ENCODE measurements at regions not wholly inside any gene's neighbourhood (a gene's known extent, or its start where the extent isn't known, plus 50 kb on each side); places are given as distances from the start of the nearest gene placed in this dataset.

DNA sequence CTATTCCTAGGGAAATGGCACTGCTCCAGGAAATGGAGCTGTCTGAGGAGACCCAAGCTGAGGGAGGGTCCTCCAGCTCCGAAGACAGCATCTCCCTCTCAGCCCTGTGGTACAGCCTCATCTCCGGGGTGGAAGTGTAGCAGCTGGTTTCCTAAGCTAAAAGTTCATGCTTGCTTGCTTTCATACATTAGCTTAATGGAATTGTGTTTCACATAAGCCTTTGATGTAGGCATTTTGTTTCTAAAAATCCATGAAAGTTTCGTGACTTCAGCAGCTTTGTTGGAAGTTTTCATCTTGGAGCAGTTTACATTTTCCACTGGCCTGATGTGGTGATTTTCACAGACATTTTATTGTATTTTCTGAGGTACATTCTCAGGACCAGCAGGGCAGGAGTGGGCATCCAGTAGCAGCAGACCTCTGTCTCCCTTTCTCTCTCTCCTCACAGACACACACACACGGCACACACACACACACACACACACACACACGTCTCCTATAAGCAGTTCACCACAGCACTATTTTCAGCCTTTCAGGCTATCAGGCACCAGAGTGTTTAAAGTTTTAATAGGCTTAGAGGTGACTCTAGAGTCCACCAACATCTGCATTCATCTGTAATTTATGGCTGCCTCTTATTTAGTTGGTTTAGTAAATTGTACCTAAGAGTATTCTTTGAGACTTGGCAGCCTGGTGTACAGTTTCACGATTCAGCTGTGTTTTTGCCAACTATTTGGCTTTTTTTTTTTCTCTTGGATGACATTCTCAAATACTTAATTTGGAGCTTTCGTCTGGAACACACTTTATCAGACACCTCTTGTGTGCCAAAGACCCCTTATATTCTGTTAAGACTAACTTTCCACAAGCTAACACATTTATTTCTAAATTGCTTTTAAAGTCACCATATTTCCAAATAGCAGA is 225.8 kb upstream of the SFRP2 start:
- no peaks in the 10 kb centered on the region for H3K27me3 ChIP-seq (ENCODE audit: control insufficient read depth in 3 of 3, insufficient read depth in 3 of 3, low read length in 2 of 3)
- DNase-seq: peak; percentile 33 to 65 (median 62)
- no peaks in the 10 kb centered on the region for H3K36me3 ChIP-seq (ENCODE audit: control insufficient read depth in 4 of 4, insufficient read depth in 4 of 4, low read length in 4 of 4)
- 63 to 68% methylated on average over 7 of the region's 7 CpGs for WGBS, 2 donors
- no peak for ATAC-seq (ENCODE audit: insufficient read depth, low FRiP score)
- H3K4me3 ChIP-seq: no peak overlapping the region
- TF ChIP-seq, protein P1, sequence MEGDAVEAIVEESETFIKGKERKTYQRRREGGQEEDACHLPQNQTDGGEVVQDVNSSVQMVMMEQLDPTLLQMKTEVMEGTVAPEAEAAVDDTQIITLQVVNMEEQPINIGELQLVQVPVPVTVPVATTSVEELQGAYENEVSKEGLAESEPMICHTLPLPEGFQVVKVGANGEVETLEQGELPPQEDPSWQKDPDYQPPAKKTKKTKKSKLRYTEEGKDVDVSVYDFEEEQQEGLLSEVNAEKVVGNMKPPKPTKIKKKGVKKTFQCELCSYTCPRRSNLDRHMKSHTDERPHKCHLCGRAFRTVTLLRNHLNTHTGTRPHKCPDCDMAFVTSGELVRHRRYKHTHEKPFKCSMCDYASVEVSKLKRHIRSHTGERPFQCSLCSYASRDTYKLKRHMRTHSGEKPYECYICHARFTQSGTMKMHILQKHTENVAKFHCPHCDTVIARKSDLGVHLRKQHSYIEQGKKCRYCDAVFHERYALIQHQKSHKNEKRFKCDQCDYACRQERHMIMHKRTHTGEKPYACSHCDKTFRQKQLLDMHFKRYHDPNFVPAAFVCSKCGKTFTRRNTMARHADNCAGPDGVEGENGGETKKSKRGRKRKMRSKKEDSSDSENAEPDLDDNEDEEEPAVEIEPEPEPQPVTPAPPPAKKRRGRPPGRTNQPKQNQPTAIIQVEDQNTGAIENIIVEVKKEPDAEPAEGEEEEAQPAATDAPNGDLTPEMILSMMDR (IDR thresholded peaks at IDR 0.05; ENCODE audit: control extremely low read depth, extremely low read depth): no peak
- H3K27ac ChIP-seq (ENCODE audit: low read depth in 1 of 2, low read length in 1 of 2): no peak overlapping the region
- H3K4me1 ChIP-seq (ENCODE audit: control insufficient read depth in 5 of 5, insufficient read depth in 5 of 5, low read length in 5 of 5): peaks cover 0 to 16% (median 3%) of the 10 kb centered on the region in 5 donors
- no peaks in the 10 kb centered on the region for H3K9me3 ChIP-seq (ENCODE audit: control insufficient read depth in 4 of 4, insufficient read depth in 3 of 4, low read length in 3 of 4)
- H3K9ac ChIP-seq (ENCODE audit: insufficient read depth in 1 of 2, low read length in 2 of 2): no peak overlapping the region

DNA sequence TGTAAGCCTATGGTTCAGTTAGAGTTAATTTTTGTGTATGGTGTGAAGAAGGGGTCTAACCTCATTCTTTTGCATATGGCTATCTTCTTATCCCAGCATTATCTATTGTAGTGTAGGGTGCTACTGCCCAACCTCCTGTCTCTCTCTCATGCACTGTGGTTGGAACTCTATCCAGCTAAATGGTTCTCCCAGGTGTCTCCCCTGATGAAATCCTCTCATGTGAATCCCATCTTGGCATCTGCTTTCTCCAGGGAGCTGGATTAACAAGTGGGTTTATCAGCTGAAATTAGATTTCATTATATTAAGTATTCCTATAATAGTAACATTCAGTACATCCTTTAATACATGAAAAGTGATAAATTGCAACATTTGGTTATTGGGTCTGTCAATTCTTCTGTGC is 224.7 kb upstream of the SFRP2 start:
- no peak for DNase-seq
- Histone ChIP-seq H3K9ac (ENCODE audit: insufficient read depth in 1 of 2, low read length in 2 of 2) (no peak overlapping the region), H3K27me3 (ENCODE audit: control insufficient read depth in 3 of 3, insufficient read depth in 3 of 3, low read length in 2 of 3) (no peaks in the 10 kb centered on the region), H3K9me3 (ENCODE audit: control insufficient read depth in 4 of 4, insufficient read depth in 3 of 4, low read length in 3 of 4) (no peaks in the 10 kb centered on the region), H3K4me1 (ENCODE audit: control insufficient read depth in 5 of 5, insufficient read depth in 5 of 5, low read length in 5 of 5) (peaks cover 0 to 16% (median 3%) of the 10 kb centered on the region in 5 donors), H3K36me3 (ENCODE audit: control insufficient read depth in 4 of 4, insufficient read depth in 4 of 4, low read length in 4 of 4) (no peaks in the 10 kb centered on the region), H3K4me3 (no peak overlapping the region), H3K27ac (ENCODE audit: low read depth in 1 of 2, low read length in 1 of 2) (no peak overlapping the region)
- ATAC-seq (ENCODE audit: insufficient read depth, low FRiP score): no peak
- TF ChIP-seq, protein P1 (IDR thresholded peaks at IDR 0.05; ENCODE audit: control extremely low read depth, extremely low read depth): no peak

DNA sequence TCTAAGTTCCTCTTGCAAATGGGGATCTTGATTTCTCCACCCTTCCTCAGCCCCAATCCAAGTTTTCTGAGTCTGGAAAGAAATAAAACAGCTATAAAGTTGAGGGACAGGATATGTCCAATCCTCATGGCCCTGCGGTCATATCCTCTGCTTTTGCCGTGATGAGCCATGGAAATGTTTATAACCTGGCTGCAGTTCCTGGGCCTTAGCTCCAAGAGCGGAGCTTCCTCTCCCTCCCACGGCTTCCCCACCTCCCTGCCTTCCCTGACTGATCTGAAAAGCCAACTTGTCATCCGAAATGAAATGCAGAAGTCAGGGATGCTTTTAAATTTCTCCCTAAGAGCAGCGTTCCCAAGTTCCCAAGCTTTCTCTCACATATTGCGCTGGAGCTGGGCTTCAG is 221.5 kb upstream of the SFRP2 start:
- ATAC-seq (ENCODE audit: insufficient read depth, low FRiP score) (no peak), DNase-seq (no peak)
- no peaks in the 10 kb centered on the region for H3K27me3 ChIP-seq (ENCODE audit: control insufficient read depth in 3 of 3, insufficient read depth in 3 of 3, low read length in 2 of 3)
- no peak overlapping the region for H3K4me3 ChIP-seq
- H3K9ac ChIP-seq (ENCODE audit: insufficient read depth in 1 of 2, low read length in 2 of 2): no peak overlapping the region
- no peaks in the 10 kb centered on the region for H3K9me3 ChIP-seq (ENCODE audit: control insufficient read depth in 4 of 4, insufficient read depth in 3 of 4, low read length in 3 of 4)
- H3K4me1 ChIP-seq (ENCODE audit: control insufficient read depth in 5 of 5, insufficient read depth in 5 of 5, low read length in 5 of 5): peaks cover 0 to 14% (median 3%) of the 10 kb centered on the region in 5 donors
- no peak overlapping the region for H3K27ac ChIP-seq (ENCODE audit: low read depth in 1 of 2, low read length in 1 of 2)
- TF ChIP-seq, protein P1 (IDR thresholded peaks at IDR 0.05; ENCODE audit: control extremely low read depth, extremely low read depth): no peak
- H3K36me3 ChIP-seq (ENCODE audit: control insufficient read depth in 4 of 4, insufficient read depth in 4 of 4, low read length in 4 of 4): no peaks in the 10 kb centered on the region
- WGBS, 2 donors: 77 to 84% methylated on average over 7 of the region's 7 CpGs
